Dedifferentiated amniotic fluid mesenchymal stem cell (primary cell): ENCODE measurements at regions not wholly inside any gene's neighbourhood (a gene's known extent, or its start where the extent isn't known, plus 50 kb on each side); places are given as distances from the start of the nearest gene placed in this dataset.

ENCODE experiments used
- DNase-seq: peaks from one replicate; pipeline ENCODE4 v3.0.0-alpha.2; 2016; ENCODE audit errors: extremely low spot score

GRCh38 chr17:70017112-70017511 is 57.9 kb upstream of the KCNJ16 start:
- no peak for DNase-seq

GRCh38 chr17:70017941-70018340 is 57.1 kb upstream of the KCNJ16 start:
- no peak for DNase-seq

GRCh38 chr17:70021726-70022125 is 53.3 kb upstream of the KCNJ16 start:
- no peak for DNase-seq

GRCh38 chr17:70022175-70022574 is 52.9 kb upstream of the KCNJ16 start:
- no peak for DNase-seq

- no peak for DNase-seq
Observed at GRCh38 chr17:70024253-70024652, 50.8 kb upstream of the KCNJ16 start.
